Urinary bladder (tissue), 3 donors: ENCODE measurements at regions not wholly inside any gene's neighbourhood (a gene's known extent, or its start where the extent isn't known, plus 50 kb on each side); places are given as distances from the start of the nearest gene placed in this dataset.
"Not testable (repeated sequence)": the region's sequence is repeated elsewhere in the genome, so short reads cannot be mapped to it uniquely, and the experiment has no call there.

Experiments used
- DNase-seq: peaks from one replicate; pipeline ENCODE4 v3.0.0-alpha.2; 2015; ENCODE audit errors: extremely low spot score
- H3K27ac ChIP-seq: one replicate; pipeline ENCODE4 v1.5.1; 2013; ENCODE audit warnings: low read depth, mild to moderate bottlenecking, moderate library complexity
- H3K36me3 ChIP-seq: one replicate; pipeline ENCODE4 v1.6.1; 2013; ENCODE audit warnings: mild to moderate bottlenecking, moderate library complexity; ENCODE audit not compliant: insufficient read depth
- H3K4me1 ChIP-seq: one replicate; pipeline ENCODE4 v1.6.1; 2013; ENCODE audit warnings: mild to moderate bottlenecking, moderate library complexity; ENCODE audit not compliant: insufficient read depth
- H3K4me3 ChIP-seq: one replicate; pipeline ENCODE4 v1.5.1; 2013; ENCODE audit warnings: low read depth, low read length
- WGBS: extraction: QIAGEN DNeasy Blood & Tissue Kit; methylation state at CpG from one replicate; pipeline ENCODE4 v1.1.7; 2013; 5-methylcytosine and 5-hydroxymethylcytosine counted together
- donor health status: healthy with polysubstance abuse.
- donor health status: healthy.

DNA sequence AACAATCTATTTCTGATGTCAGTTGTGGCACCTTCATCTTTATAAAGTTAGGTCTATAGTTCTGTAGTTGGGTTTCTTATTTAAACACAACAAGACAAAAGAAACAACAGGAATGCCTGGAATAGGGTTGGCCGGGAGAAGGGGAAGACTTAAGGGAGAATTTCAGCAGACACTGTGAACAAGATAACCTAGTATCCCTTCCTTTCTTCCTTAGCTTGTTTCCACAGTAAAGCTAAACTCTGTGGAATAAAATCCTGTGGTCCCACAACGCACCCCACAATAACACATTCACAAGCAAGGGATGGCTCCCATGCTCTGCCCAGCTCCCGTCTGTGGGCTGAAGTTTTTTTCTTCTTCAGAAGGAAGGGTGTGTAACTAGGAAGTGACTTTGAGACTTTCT, 124.9 kb upstream of the SMARCA2 start:
- Histone ChIP-seq H3K4me3 (no peak overlapping the region), H3K27ac (no peak overlapping the region), H3K4me1 (no peaks in the 10 kb centered on the region), H3K36me3 (no peaks in the 10 kb centered on the region)
- DNase-seq = no peak
- 54% methylated on average over 3 of the region's 3 CpGs for WGBS

- no peaks in the 10 kb centered on the region for H3K36me3 ChIP-seq
- H3K27ac ChIP-seq = no peak overlapping the region
- no peak for DNase-seq
- no peak overlapping the region for H3K4me3 ChIP-seq
- 26% methylated on average over 3 of the region's 3 CpGs for WGBS
- no peaks in the 10 kb centered on the region for H3K4me1 ChIP-seq
Observed at GRCh38 chr9:1890816-1891215, 124.3 kb upstream of the SMARCA2 start.

GRCh38 chr9:1903080-1903704, 112.0 kb upstream of the SMARCA2 start:
- H3K4me1 ChIP-seq, H3K4me3 ChIP-seq, H3K36me3 ChIP-seq, H3K27ac ChIP-seq, DNase-seq: not testable (repeated sequence)
- 85% methylated on average over 6 of the region's 6 CpGs for WGBS

GRCh38 chr9:1907465-1907864, 107.7 kb upstream of the SMARCA2 start:
- no peak overlapping the region for H3K4me3 ChIP-seq
- 72% methylated on average over 1 of the region's 1 CpG for WGBS
- no peaks in the 10 kb centered on the region for H3K36me3 ChIP-seq
- no peak for DNase-seq
- H3K27ac ChIP-seq = no peak overlapping the region
- H3K4me1 ChIP-seq = no peaks in the 10 kb centered on the region

DNA sequence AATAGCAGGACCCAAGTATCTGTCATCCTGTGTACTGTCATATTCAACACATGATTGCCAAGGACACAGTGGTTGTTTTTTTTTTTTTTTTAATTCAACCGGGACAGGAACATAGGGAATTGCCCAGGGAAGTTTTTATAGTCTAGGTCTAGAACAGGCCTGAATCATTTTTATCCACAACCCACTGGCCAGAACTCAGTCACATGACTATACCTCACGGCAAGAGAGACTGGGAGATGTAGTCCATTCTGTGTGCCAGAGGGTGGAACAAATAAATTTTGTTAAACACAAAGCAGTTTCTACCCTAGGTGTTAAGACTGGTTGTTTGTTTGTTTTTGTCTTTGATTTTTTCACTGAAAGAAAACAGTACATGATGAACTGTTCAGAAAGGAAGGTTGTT, 105.8 kb upstream of the SMARCA2 start:
- DNase-seq = no peak
- WGBS = 65% methylated on average over 2 of the region's 2 CpGs
- Histone ChIP-seq H3K36me3 (no peaks in the 10 kb centered on the region), H3K4me3 (no peak overlapping the region), H3K4me1 (no peaks in the 10 kb centered on the region), H3K27ac (no peak overlapping the region)

DNA sequence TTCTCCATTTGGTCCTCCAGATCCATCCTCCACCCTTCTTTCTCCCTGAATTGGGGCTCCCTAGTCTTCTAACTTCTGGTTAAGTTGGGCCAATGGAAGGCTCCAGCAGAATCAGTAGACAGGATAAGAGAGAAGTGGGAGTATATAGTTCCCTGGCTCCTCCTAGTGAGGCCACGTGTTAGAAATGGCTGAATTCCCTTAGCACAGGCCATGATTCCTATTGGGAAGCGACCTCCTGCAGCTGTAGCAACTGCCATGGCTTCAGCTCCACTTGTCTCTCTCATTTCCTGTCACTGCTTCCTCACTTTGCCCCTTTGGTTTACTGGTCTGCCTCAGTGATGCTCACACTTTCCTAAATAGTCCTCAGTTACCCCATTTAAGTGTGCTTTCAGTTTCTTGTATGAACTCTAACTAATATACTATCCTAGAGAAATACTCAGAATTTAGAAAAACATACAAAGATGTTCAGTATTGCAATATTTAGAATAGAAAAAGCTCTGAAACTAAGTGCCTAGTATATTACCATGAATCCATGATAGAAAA, 104.8 kb upstream of the SMARCA2 start:
- Histone ChIP-seq H3K4me1 (no peaks in the 10 kb centered on the region), H3K36me3 (no peaks in the 10 kb centered on the region), H3K4me3 (no peak overlapping the region), H3K27ac (no peak overlapping the region)
- DNase-seq = no peak
- 61% methylated on average over 2 of the region's 2 CpGs for WGBS

DNA sequence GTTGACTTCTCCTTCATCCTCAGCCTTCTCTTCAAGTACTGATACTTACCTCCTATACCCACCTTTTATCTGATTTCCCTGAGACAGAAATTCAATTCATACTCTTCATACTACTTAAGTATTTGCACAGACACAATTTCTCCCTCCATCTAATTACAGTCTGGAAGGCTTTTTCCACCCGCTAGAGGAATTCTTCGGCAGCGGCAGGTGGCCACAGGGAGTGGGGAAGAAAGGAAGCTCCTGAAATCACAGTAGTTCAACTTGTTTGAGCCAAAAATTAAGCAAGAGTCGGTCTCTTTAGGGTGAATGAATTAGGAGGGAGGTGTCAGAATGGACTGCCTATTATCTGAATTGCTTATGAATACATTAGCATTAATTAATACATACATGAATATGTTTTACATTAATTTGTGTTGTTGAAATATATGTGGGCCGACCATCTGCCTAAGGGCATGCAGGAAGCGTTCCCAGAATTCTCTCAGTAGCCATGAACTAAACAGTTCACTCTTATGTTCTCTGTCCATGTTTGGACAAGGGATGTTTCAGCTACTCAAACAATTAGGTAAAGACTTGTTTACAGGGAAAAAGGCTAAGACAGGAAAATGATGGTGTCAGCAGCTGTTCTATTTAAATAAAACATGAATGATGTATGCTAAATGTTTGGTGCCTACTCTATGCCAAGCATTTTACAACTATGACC, 101.4 kb upstream of the SMARCA2 start:
- 87% methylated on average over 6 of the region's 6 CpGs for WGBS
- Histone ChIP-seq H3K4me3 (no peak overlapping the region), H3K36me3 (no peaks in the 10 kb centered on the region), H3K4me1 (no peaks in the 10 kb centered on the region), H3K27ac (no peak overlapping the region)
- no peak for DNase-seq

- DNase-seq = no peak
- Histone ChIP-seq H3K4me3 (no peak overlapping the region), H3K36me3 (no peaks in the 10 kb centered on the region), H3K27ac (no peak overlapping the region), H3K4me1 (no peaks in the 10 kb centered on the region)
- WGBS = 91% methylated on average over 6 of the region's 6 CpGs
Observed at GRCh38 chr9:1916095-1916494, 99.1 kb upstream of the SMARCA2 start.

DNA sequence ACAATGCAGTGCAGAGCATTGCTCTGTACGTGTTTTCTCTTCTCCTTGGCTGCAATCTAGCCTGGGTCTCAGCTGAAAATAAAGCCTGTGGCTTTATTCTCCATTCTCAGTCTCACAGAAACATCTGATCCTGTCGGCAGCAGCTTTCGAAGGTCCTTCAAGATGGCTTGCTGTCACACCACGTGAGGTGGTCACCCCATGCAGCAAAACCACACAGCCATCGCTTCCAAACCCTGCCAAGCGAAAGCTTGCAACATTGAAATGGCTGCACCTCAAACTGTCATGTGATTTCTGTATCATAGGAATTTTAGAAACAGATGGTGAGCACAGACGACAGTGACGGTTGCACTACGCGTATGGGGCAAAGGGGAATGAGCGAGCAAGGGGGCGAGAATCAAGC, 98.5 kb upstream of the SMARCA2 start:
- H3K4me3 ChIP-seq = no peak overlapping the region
- DNase-seq = no peak
- no peaks in the 10 kb centered on the region for H3K36me3 ChIP-seq
- no peaks in the 10 kb centered on the region for H3K4me1 ChIP-seq
- no peak overlapping the region for H3K27ac ChIP-seq
- WGBS = 74% methylated on average over 12 of the region's 12 CpGs

GRCh38 chr9:1917396-1917935, 97.7 kb upstream of the SMARCA2 start:
- H3K27ac ChIP-seq = no peak overlapping the region
- no peak for DNase-seq
- H3K4me1 ChIP-seq = no peaks in the 10 kb centered on the region
- 44% methylated on average over 11 of the region's 11 CpGs for WGBS
- no peak overlapping the region for H3K4me3 ChIP-seq
- H3K36me3 ChIP-seq = no peaks in the 10 kb centered on the region

DNA sequence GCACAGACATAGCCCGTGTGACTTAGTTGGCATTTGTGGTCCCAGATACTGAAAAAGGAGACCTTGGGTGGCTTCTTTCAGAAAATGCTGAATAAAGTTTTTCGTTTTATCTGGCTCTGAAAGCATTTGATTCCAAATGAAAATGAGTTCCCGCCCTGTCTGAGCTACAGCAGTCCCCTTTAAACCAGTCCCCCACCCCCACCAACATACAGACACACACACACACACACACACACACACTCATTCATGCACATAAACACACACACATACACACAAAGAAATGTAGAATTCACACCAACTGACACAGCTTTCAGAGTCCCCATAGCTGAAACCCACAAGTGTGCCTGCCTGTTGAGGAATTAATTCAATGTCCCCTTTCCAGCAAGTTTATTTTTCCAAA, 97.0 kb upstream of the SMARCA2 start:
- 53% methylated on average over 3 of the region's 3 CpGs for WGBS
- H3K4me3 ChIP-seq = no peak overlapping the region
- no peaks in the 10 kb centered on the region for H3K4me1 ChIP-seq
- DNase-seq = no peak
- no peaks in the 10 kb centered on the region for H3K36me3 ChIP-seq
- H3K27ac ChIP-seq = no peak overlapping the region

- Histone ChIP-seq H3K27ac (no peak overlapping the region), H3K4me3 (no peak overlapping the region), H3K36me3 (no peaks in the 10 kb centered on the region), H3K4me1 (no peaks in the 10 kb centered on the region)
- DNase-seq = no peak
- 45% methylated on average over 5 of the region's 5 CpGs for WGBS
Observed at GRCh38 chr9:1918622-1919021, 96.5 kb upstream of the SMARCA2 start.

GRCh38 chr9:1919229-1919628, 95.9 kb upstream of the SMARCA2 start:
- Histone ChIP-seq H3K36me3 (no peaks in the 10 kb centered on the region), H3K4me1 (no peaks in the 10 kb centered on the region), H3K4me3 (no peak overlapping the region), H3K27ac (no peak overlapping the region)
- DNase-seq = no peak
- WGBS = 73% methylated on average over 4 of the region's 4 CpGs

- Histone ChIP-seq H3K4me3 (no peak overlapping the region), H3K27ac (no peak overlapping the region), H3K36me3 (no peaks in the 10 kb centered on the region), H3K4me1 (no peaks in the 10 kb centered on the region)
- 79% methylated on average over 3 of the region's 3 CpGs for WGBS
- DNase-seq = no peak
Observed at GRCh38 chr9:1920386-1920785, 94.8 kb upstream of the SMARCA2 start.
